GM12874 (cell line): ENCODE measurements at regions not wholly inside any gene's neighbourhood (a gene's known extent, or its start where the extent isn't known, plus 50 kb on each side); places are given as distances from the start of the nearest gene placed in this dataset.

Experiments
- CTCF ChIP-seq: IDR thresholded peaks from 2 replicates; pipeline ENCODE4 v1.5.1; 2011; ENCODE audit warnings: low read depth, mild to moderate bottlenecking, control low read depth, low read length, moderate library complexity; ENCODE audit not compliant: insufficient read depth

GRCh38 chr7:153887749-153888569 lies 164.2 kb upstream of the DPP6 start:
- TF ChIP-seq CTCF, result no peak

- TF ChIP-seq CTCF, result no peak
Measured at GRCh38 chr7:153891990-153892389, 160.2 kb upstream of the DPP6 start.

- no peak for TF ChIP-seq CTCF
Measured at GRCh38 chr7:153902862-153903261, 149.3 kb upstream of the DPP6 start.

GRCh38 chr7:153912211-153912610 lies 140.0 kb upstream of the DPP6 start:
- no peak for TF ChIP-seq CTCF

- TF ChIP-seq CTCF, result no peak
Measured at GRCh38 chr7:153920126-153920525, 132.1 kb upstream of the DPP6 start.

GRCh38 chr7:153920897-153921296 lies 131.3 kb upstream of the DPP6 start:
- TF ChIP-seq CTCF, result no peak

GRCh38 chr7:153921408-153921807 lies 130.8 kb upstream of the DPP6 start:
- TF ChIP-seq CTCF, result no peak
